B cell (primary cell): ENCODE measurements at regions not wholly inside any gene's neighbourhood (a gene's known extent, or its start where the extent isn't known, plus 50 kb on each side); places are given as distances from the start of the nearest gene placed in this dataset.

ENCODE experiments used
- ATAC-seq: fragments of 200-7000 bp; cut with Tn5 transposase; one replicate; pipeline ENCODE4 v1.10.0; 2021; ENCODE audit warnings: low read depth, mild to moderate bottlenecking, moderate number of reproducible peaks, moderate library complexity
- CTCF ChIA-PET: fragments of 350-600 bp; sonication (Branson Sonifier 250); formaldehyde crosslinking; loops from one replicate; lab custom pipeline; 2021; ENCODE audit warnings: antibody characterized with exemption, inconsistent platforms; lab: Charles Lee
- POLR2A ChIA-PET: fragments of 350-600 bp; sonication (Branson Sonifier 250); formaldehyde crosslinking; loops from one replicate; lab custom pipeline; 2021; ENCODE audit warnings: antibody characterized with exemption; lab: Charles Lee
- DNase-seq: peaks from one replicate; pipeline ENCODE4 v3.0.0; 2013
- H2AFZ ChIP-seq: 2 replicates; pipeline ENCODE4 v1.6.1; 2012; ENCODE audit warnings: mild to moderate bottlenecking, low read depth, low read length; ENCODE audit not compliant: insufficient read depth, poor library complexity, severe bottlenecking
- H3K27ac ChIP-seq, 2 donors: 1 replicate in 1 of 2; 2 replicates in 1 of 2; pipeline ENCODE4 v1.5.1; 2012 to 2013; ENCODE audit warnings: low read length in 2 of 2, mild to moderate bottlenecking in 2 of 2, moderate library complexity in 1 of 2
- H3K27me3 ChIP-seq, 4 experiments: fragments of 200-600 bp in 1 of 4; sonication (generic) in 1 of 4; replicated peaks in 1 of 4; 1 replicate in 2 of 4; 2 replicates in 2 of 4; pipeline versions ENCODE4 v1.6.1 to v1.7.0; 2013 to 2016; ENCODE audit warnings: low read length in 3 of 4, mild to moderate bottlenecking in 2 of 4, mixed read lengths in 1 of 4, moderate library complexity in 1 of 4; ENCODE audit not compliant: insufficient read depth in 4 of 4, control insufficient read depth in 3 of 4; ENCODE audit errors: control extremely low read depth in 1 of 4
- H3K36me3 ChIP-seq, 2 experiments: replicated peaks in 1 of 2; 1 replicate in 1 of 2; 2 replicates in 1 of 2; pipeline versions ENCODE4 v1.6.1 to v1.7.1; 2013; ENCODE audit warnings: low read length in 1 of 2; ENCODE audit not compliant: insufficient read depth in 2 of 2, control insufficient read depth in 1 of 2; ENCODE audit errors: control extremely low read depth in 1 of 2, extremely low read depth in 1 of 2
- H3K4me1 ChIP-seq, 2 donors: fragments of 200-600 bp in 1 of 2; sonication (generic) in 1 of 2; 1 replicate in 1 of 2; 2 replicates in 1 of 2; pipeline versions ENCODE4 v1.5.1 to v1.6.1; 2013 to 2017; ENCODE audit warnings: low read length in 2 of 2; ENCODE audit not compliant: control insufficient read depth in 2 of 2, insufficient read depth in 2 of 2
- H3K4me2 ChIP-seq: replicated peaks from 2 replicates; pipeline ENCODE3; 2012; ENCODE audit warnings: mild to moderate bottlenecking, low read depth, low read length; ENCODE audit not compliant: poor library complexity, severe bottlenecking
- H3K4me3 ChIP-seq, 5 experiments: fragments of 200-600 bp in 1 of 5; sonication (generic) in 1 of 5; 1 replicate in 3 of 5; 2 replicates in 2 of 5; pipeline versions ENCODE4 v1.5.1 to v1.7.0; 2011 to 2016; ENCODE audit warnings: low read length in 4 of 5, mild to moderate bottlenecking in 4 of 5, low read depth in 2 of 5, control low read depth in 1 of 5, moderate library complexity in 1 of 5; ENCODE audit not compliant: insufficient read depth in 1 of 5; ENCODE audit errors: control extremely low read depth in 1 of 5, extremely low read depth in 1 of 5
- H3K79me2 ChIP-seq: fragments of 200-600 bp; sonication (generic); one replicate; pipeline ENCODE4 v1.6.0; 2016; ENCODE audit warnings: low read length; ENCODE audit not compliant: control insufficient read depth, insufficient read depth
- H3K9ac ChIP-seq: fragments of 200-600 bp; sonication (generic); 2 replicates; pipeline ENCODE4 v1.6.1; 2017; ENCODE audit warnings: mild to moderate bottlenecking, low read length, moderate library complexity
- H3K9me3 ChIP-seq, 3 donors: one replicate each; pipeline versions ENCODE4 v1.6.1 to v1.7.1; 2013; ENCODE audit warnings: low read length in 2 of 3; ENCODE audit not compliant: control insufficient read depth in 2 of 3, insufficient read depth in 1 of 3; ENCODE audit errors: control extremely low read depth in 1 of 3
- H4K20me1 ChIP-seq: 2 replicates; pipeline ENCODE4 v1.6.0; 2012; ENCODE audit warnings: mild to moderate bottlenecking, low read length; ENCODE audit not compliant: insufficient read depth, control insufficient read depth, poor library complexity, severe bottlenecking
- H3K27ac Mint-ChIP-seq: one replicate; pipeline ENCODE4 v1.8.0; 2021; ENCODE audit warnings: mixed read lengths
- H3K27me3 Mint-ChIP-seq: one replicate; pipeline ENCODE4 v1.8.0; 2021; ENCODE audit warnings: mixed read lengths
- H3K4me1 Mint-ChIP-seq: one replicate; pipeline ENCODE4 v1.8.0; 2021; ENCODE audit warnings: mixed read lengths
- H3K4me3 Mint-ChIP-seq: one replicate; pipeline ENCODE4 v1.8.0; 2021; ENCODE audit warnings: mixed read lengths
- H3K9me3 Mint-ChIP-seq: one replicate; pipeline ENCODE4 v1.8.0; 2022; ENCODE audit warnings: mixed read lengths; ENCODE audit not compliant: insufficient read depth
- EZH2 ChIP-seq: IDR thresholded peaks from 2 replicates; pipeline ENCODE4 v1.6.1; 2012; ENCODE audit warnings: borderline replicate concordance, low read depth, mild to moderate bottlenecking, moderate library complexity, low read length; ENCODE audit not compliant: insufficient read depth, poor library complexity, severe bottlenecking
- WGBS: methylation state at CpG from one replicate; pipeline ENCODE4 v1.1.5; 2013; ENCODE audit warnings: missing lambda C conversion rate; ENCODE audit not compliant: insufficient coverage; 5-methylcytosine and 5-hydroxymethylcytosine counted together
- intact Hi-C: fragments of 100-400 bp; cut with micrococcal nuclease; formaldehyde crosslinking; loops from one replicate; pipeline ENCODE4 v1.10.0; 2022
- TF ChIP-seq, protein P1 (sequence below): fragments of 200-600 bp; IDR thresholded peaks from one replicate; pipeline ENCODE4 v1.8.0; 2022; ENCODE audit warnings: antibody characterized with exemption, mild to moderate bottlenecking

DNA sequence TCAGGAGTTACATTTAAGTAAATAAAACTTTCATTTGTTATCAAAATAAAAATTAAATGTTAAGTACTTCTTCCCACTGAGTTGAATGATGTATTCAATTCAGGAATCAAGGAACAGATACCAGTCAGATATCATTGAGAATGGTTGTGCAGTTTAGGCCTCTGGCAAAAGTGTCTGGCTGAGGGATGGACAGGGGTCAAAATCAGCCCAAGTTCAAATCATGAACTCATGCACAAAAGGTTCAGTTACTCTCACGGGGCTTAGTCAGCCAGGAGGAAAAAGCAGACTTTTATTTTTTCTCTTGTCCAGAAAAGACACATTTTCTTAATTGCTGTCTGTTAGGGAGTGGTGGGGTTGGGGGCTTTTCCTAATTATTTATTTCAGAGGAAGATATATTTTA is 166.3 kb downstream of the RASSF9 start:
- Histone ChIP-seq H3K4me1 (no peaks in the 10 kb centered on the region), H3K36me3 (no peaks in the 10 kb centered on the region), H3K4me3 (no peak overlapping the region), H3K9me3 (peaks cover 0 to 8% (median 0%) of the 10 kb centered on the region in 3 donors), H3K9ac (no peak overlapping the region), H2AFZ (no peak overlapping the region), H4K20me1 (no peaks in the 10 kb centered on the region), H3K4me2 (no peak overlapping the region), H3K79me2 (no peaks in the 10 kb centered on the region), H3K27ac (no peak overlapping the region), H3K27me3 (no peaks in the 10 kb centered on the region)
- Mint-ChIP-seq H3K27me3 (no peaks in the 10 kb centered on the region), H3K4me1 (no peaks in the 10 kb centered on the region), H3K27ac (no peak overlapping the region), H3K4me3 (no peak overlapping the region), H3K9me3 (no peaks in the 10 kb centered on the region)
- no CpG with 5 or more reads among the region's 1 CpG for WGBS
- ATAC-seq (no peak), DNase-seq (no peak)
- ChIA-PET POLR2A (no interaction called here), CTCF (no interaction called here)
- TF ChIP-seq, protein P1, sequence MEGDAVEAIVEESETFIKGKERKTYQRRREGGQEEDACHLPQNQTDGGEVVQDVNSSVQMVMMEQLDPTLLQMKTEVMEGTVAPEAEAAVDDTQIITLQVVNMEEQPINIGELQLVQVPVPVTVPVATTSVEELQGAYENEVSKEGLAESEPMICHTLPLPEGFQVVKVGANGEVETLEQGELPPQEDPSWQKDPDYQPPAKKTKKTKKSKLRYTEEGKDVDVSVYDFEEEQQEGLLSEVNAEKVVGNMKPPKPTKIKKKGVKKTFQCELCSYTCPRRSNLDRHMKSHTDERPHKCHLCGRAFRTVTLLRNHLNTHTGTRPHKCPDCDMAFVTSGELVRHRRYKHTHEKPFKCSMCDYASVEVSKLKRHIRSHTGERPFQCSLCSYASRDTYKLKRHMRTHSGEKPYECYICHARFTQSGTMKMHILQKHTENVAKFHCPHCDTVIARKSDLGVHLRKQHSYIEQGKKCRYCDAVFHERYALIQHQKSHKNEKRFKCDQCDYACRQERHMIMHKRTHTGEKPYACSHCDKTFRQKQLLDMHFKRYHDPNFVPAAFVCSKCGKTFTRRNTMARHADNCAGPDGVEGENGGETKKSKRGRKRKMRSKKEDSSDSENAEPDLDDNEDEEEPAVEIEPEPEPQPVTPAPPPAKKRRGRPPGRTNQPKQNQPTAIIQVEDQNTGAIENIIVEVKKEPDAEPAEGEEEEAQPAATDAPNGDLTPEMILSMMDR = no peak
- TF ChIP-seq EZH2 = no peak
- intact Hi-C loops = no loop called here

DNA sequence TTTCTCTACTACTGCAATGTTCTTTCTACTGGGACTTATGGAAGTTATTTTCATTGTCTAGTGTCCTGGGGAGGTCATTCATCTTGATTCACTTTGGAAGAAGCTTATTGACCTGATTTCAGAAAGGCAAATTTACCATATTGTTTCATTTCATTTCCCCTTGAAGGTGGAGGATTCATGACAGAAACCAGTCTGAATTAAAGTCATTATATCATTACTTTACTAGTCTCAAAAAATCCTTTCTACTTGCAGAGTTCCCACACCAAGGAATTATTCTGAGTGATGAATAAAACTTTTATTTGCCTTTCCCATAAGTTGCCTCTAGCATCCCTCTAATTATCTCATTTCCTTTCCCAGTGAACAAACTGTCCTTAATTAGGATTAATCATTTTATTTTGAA is 163.8 kb downstream of the RASSF9 start:
- POLR2A ChIA-PET = no interaction called here

More for the DNA sequence above, 163.8 kb downstream of the RASSF9 start:
- no peaks in the 10 kb centered on the region for H3K27me3 Mint-ChIP-seq
- Histone ChIP-seq H3K79me2 (no peaks in the 10 kb centered on the region), H2AFZ (no peak overlapping the region), H3K9ac (no peak overlapping the region), H3K36me3 (no peaks in the 10 kb centered on the region), H3K27ac (no peak overlapping the region), H3K27me3 (no peaks in the 10 kb centered on the region), H3K4me2 (no peak overlapping the region), H3K4me3 (no peak overlapping the region), H3K4me1 (no peaks in the 10 kb centered on the region), H3K9me3 (peaks cover 0 to 9% (median 0%) of the 10 kb centered on the region in 3 donors), H4K20me1 (no peaks in the 10 kb centered on the region)
- intact Hi-C loops = no loop called here
- ATAC-seq = no peak
- CTCF ChIA-PET = no interaction called here
- no peaks in the 10 kb centered on the region for H3K9me3 Mint-ChIP-seq
- H3K4me3 Mint-ChIP-seq = no peak overlapping the region
- no peak for TF ChIP-seq EZH2
- TF ChIP-seq, protein P1 = no peak
- no peaks in the 10 kb centered on the region for H3K4me1 Mint-ChIP-seq
- no peak for DNase-seq
- H3K27ac Mint-ChIP-seq = no peak overlapping the region
